Astrocyte (in vitro differentiated cells and primary cell): ENCODE measurements at regions not wholly inside any gene's neighbourhood (a gene's known extent, or its start where the extent isn't known, plus 50 kb on each side); places are given as distances from the start of the nearest gene placed in this dataset.
A peak's percentile ranks its signal among the peaks of the same experiment; 100 is the strongest.

Experiments used
- DNase-seq: peaks from one replicate; pipeline ENCODE4 v3.0.0-alpha.2; 2010; ENCODE audit warnings: low read depth
- FAIRE-seq: peaks from 2 replicates; lab custom pipeline; 2011; peaks lifted over from hg19 to GRCh38; lab: Jason Lieb, UNC
- H2AFZ ChIP-seq: 2 replicates; pipeline ENCODE4 v1.6.0; 2012; ENCODE audit warnings: low read depth, low read length, inconsistent platforms
- H3K27ac ChIP-seq: 2 replicates; pipeline ENCODE4 v1.5.1; 2011; ENCODE audit warnings: low read depth, low read length, inconsistent platforms
- H3K27me3 ChIP-seq: 2 replicates; pipeline ENCODE4 v1.6.0; 2011; ENCODE audit warnings: low read length, inconsistent platforms; ENCODE audit not compliant: insufficient read depth
- H3K36me3 ChIP-seq: 2 replicates; pipeline ENCODE4 v1.5.1; 2011; ENCODE audit warnings: low read length, inconsistent platforms; ENCODE audit not compliant: insufficient read depth
- H3K4me1 ChIP-seq: 2 replicates; pipeline ENCODE4 v1.5.1; 2011; ENCODE audit warnings: low read length, inconsistent platforms; ENCODE audit not compliant: insufficient read depth
- H3K4me2 ChIP-seq: 2 replicates; pipeline ENCODE4 v1.6.0; 2012; ENCODE audit warnings: low read length, inconsistent platforms
- H3K4me3 ChIP-seq: 2 replicates; pipeline ENCODE4 v1.5.1; 2011; ENCODE audit warnings: low read depth, mild to moderate bottlenecking, low read length, inconsistent platforms; ENCODE audit not compliant: insufficient read depth
- H3K79me2 ChIP-seq: 2 replicates; pipeline ENCODE4 v1.6.0; 2012; ENCODE audit warnings: mild to moderate bottlenecking, low read length, inconsistent platforms; ENCODE audit not compliant: insufficient read depth
- H3K9ac ChIP-seq: 2 replicates; pipeline ENCODE4 v1.6.0; 2012; ENCODE audit warnings: mild to moderate bottlenecking, low read length, inconsistent platforms
- H3K9me3 ChIP-seq: 2 replicates; pipeline ENCODE4 v1.5.1; 2012; ENCODE audit warnings: low read depth, mild to moderate bottlenecking, low read length, inconsistent platforms; ENCODE audit not compliant: insufficient read depth
- H4K20me1 ChIP-seq: 2 replicates; pipeline ENCODE4 v1.6.0; 2012; ENCODE audit warnings: low read length, inconsistent platforms; ENCODE audit not compliant: insufficient read depth
- H3K27ac Mint-ChIP-seq: one replicate; pipeline ENCODE4 v1.8.0; 2021; ENCODE audit warnings: mild to moderate bottlenecking, mixed read lengths; ENCODE audit not compliant: unreplicated experiment
- H3K27me3 Mint-ChIP-seq: one replicate; pipeline ENCODE4 v1.8.0; 2021; ENCODE audit warnings: low read depth, mixed read lengths; ENCODE audit not compliant: unreplicated experiment
- H3K36me3 Mint-ChIP-seq: one replicate; pipeline ENCODE4 v1.8.0; 2021; ENCODE audit warnings: low read depth, mixed read lengths; ENCODE audit not compliant: unreplicated experiment
- H3K4me1 Mint-ChIP-seq: one replicate; pipeline ENCODE4 v1.8.0; 2021; ENCODE audit warnings: low read depth, mixed read lengths; ENCODE audit not compliant: unreplicated experiment
- H3K4me3 Mint-ChIP-seq: one replicate; pipeline ENCODE4 v1.8.0; 2021; ENCODE audit warnings: mild to moderate bottlenecking, moderate library complexity, mixed read lengths; ENCODE audit not compliant: unreplicated experiment
- H3K9me3 Mint-ChIP-seq: one replicate; pipeline ENCODE4 v1.8.0; 2021; ENCODE audit warnings: mild to moderate bottlenecking, mixed read lengths; ENCODE audit not compliant: unreplicated experiment
- CTCF ChIP-seq: IDR thresholded peaks from 2 replicates; pipeline ENCODE4 v1.5.1; 2011; ENCODE audit warnings: low read depth, mild to moderate bottlenecking, inconsistent platforms, low read length, moderate library complexity; ENCODE audit not compliant: insufficient read depth
- EZH2 ChIP-seq: IDR thresholded peaks from 2 replicates; pipeline ENCODE4 v1.6.1; 2012; ENCODE audit warnings: mild to moderate bottlenecking, low read length, inconsistent platforms; ENCODE audit not compliant: insufficient read depth

- FAIRE-seq (no peak), DNase-seq (no peak)
- no peak overlapping the region for H2AFZ ChIP-seq
- H3K9me3 Mint-ChIP-seq: peaks cover 4% of the 10 kb centered on the region
- H3K27ac ChIP-seq: no peak overlapping the region
- peaks cover 54% of the 10 kb centered on the region for H3K27me3 Mint-ChIP-seq
- peaks cover 9% of the 10 kb centered on the region for H3K4me1 ChIP-seq
- H3K36me3 ChIP-seq: no peaks in the 10 kb centered on the region
- peaks cover 6% of the 10 kb centered on the region for H3K4me1 Mint-ChIP-seq
- no peaks in the 10 kb centered on the region for H4K20me1 ChIP-seq
- no peaks in the 10 kb centered on the region for H3K9me3 ChIP-seq
- no peak overlapping the region for H3K9ac ChIP-seq
- H3K36me3 Mint-ChIP-seq: peaks cover 2% of the 10 kb centered on the region
- no peaks in the 10 kb centered on the region for H3K79me2 ChIP-seq
- TF ChIP-seq EZH2: no peak
- TF ChIP-seq CTCF: no peak
- peaks cover 11% of the 10 kb centered on the region for H3K27me3 ChIP-seq
- H3K4me2 ChIP-seq: no peak overlapping the region
- no peak overlapping the region for H3K27ac Mint-ChIP-seq
- H3K4me3 ChIP-seq: no peak overlapping the region
- no peak overlapping the region for H3K4me3 Mint-ChIP-seq
Measured at GRCh38 chr11:64445651-64446050, 86.7 kb downstream of the RPS6KA4 start.

- Histone ChIP-seq H3K36me3 (no peaks in the 10 kb centered on the region), H3K9me3 (no peaks in the 10 kb centered on the region), H3K27ac (no peak overlapping the region), H3K9ac (no peak overlapping the region), H4K20me1 (no peaks in the 10 kb centered on the region), H2AFZ (no peak overlapping the region), H3K4me1 (peaks cover 9% of the 10 kb centered on the region), H3K79me2 (no peaks in the 10 kb centered on the region), H3K27me3 (peaks cover 10% of the 10 kb centered on the region), H3K4me3 (no peak overlapping the region), H3K4me2 (peak overlapping the region; percentile 73)
- FAIRE-seq (no peak), DNase-seq (peak; percentile 2)
- TF ChIP-seq EZH2: no peak
- TF ChIP-seq CTCF: no peak
- H3K9me3 Mint-ChIP-seq: peaks cover 5% of the 10 kb centered on the region
- no peak overlapping the region for H3K27ac Mint-ChIP-seq
- H3K4me1 Mint-ChIP-seq: peaks cover 6% of the 10 kb centered on the region
- H3K4me3 Mint-ChIP-seq: no peak overlapping the region
- peaks cover 2% of the 10 kb centered on the region for H3K36me3 Mint-ChIP-seq
- H3K27me3 Mint-ChIP-seq: peaks cover 52% of the 10 kb centered on the region
Measured at GRCh38 chr11:64447831-64448598, 89.1 kb downstream of the RPS6KA4 start.
